Mucosa of descending colon (tissue), 3 donors: ENCODE measurements at regions not wholly inside any gene's neighbourhood (a gene's known extent, or its start where the extent isn't known, plus 50 kb on each side); places are given as distances from the start of the nearest gene placed in this dataset.

ENCODE experiments used
- ATAC-seq: fragments of 200-7000 bp; cut with Tn5 transposase; one replicate; pipeline ENCODE4 v1.9.1; 2020; ENCODE audit warnings: mild to moderate bottlenecking, moderate library complexity
- DNase-seq, 3 donors: peaks; one replicate each; pipeline ENCODE4 v3.0.0-alpha.2; 2020
- H3K36me3 ChIP-seq: fragments of 200-600 bp; one replicate; pipeline ENCODE4 v1.8.0; 2021; ENCODE audit warnings: low read depth, mild to moderate bottlenecking
- H3K4me1 ChIP-seq: fragments of 200-600 bp; one replicate; pipeline ENCODE4 v1.8.0; 2021; ENCODE audit warnings: low read depth, mild to moderate bottlenecking
- H3K4me3 ChIP-seq: fragments of 200-600 bp; one replicate; pipeline ENCODE4 v1.8.0; 2021; ENCODE audit warnings: mild to moderate bottlenecking
- H3K9me3 ChIP-seq: fragments of 200-600 bp; one replicate; pipeline ENCODE4 v1.8.0; 2021; ENCODE audit warnings: mild to moderate bottlenecking
- CTCF ChIP-seq: fragments of 200-600 bp; IDR thresholded peaks from one replicate; pipeline ENCODE4 v1.8.0; 2022; ENCODE audit warnings: antibody characterized with exemption, mild to moderate bottlenecking
- intact Hi-C, 2 donors: fragments of 100-400 bp; cut with DNase I in 1 of 2; cut with micrococcal nuclease in 1 of 2; formaldehyde crosslinking; loops; one replicate each; pipeline versions ENCODE4 v1.11.0 to v1.11.1; 2022; cut with DNase I, micrococcal nuclease
- donor health status: DM: no; HTN: no; CAD: no; lungs with moderate emphysema.
- donor health status: DM: no; HTN: no; CAD: no.
- donor health status: DM: no; HTN: yes; CAD: no.

GRCh38 chr7:156218544-156219306, 406.5 kb upstream of the SHH start:
- intact Hi-C loops = no loop called here
- no peak for ATAC-seq

GRCh38 chr7:156217803-156218202, 405.5 kb upstream of the SHH start:
- intact Hi-C loops = no loop called here
- TF ChIP-seq CTCF = no peak
- DNase-seq = no peak
- no peak overlapping the region for H3K4me3 ChIP-seq
- no peaks in the 10 kb centered on the region for H3K9me3 ChIP-seq
- H3K4me1 ChIP-seq = no peaks in the 10 kb centered on the region
- H3K36me3 ChIP-seq = no peaks in the 10 kb centered on the region
- ATAC-seq = no peak

More at GRCh38 chr7:156218544-156219306, 406.5 kb upstream of the SHH start:
- DNase-seq = no peak
- H3K9me3 ChIP-seq = no peaks in the 10 kb centered on the region
- no peak for TF ChIP-seq CTCF
- no peak overlapping the region for H3K4me3 ChIP-seq
- no peaks in the 10 kb centered on the region for H3K4me1 ChIP-seq
- H3K36me3 ChIP-seq = no peaks in the 10 kb centered on the region

- H3K9me3 ChIP-seq = no peaks in the 10 kb centered on the region
- ATAC-seq (no peak), DNase-seq (no peak)
- no peaks in the 10 kb centered on the region for H3K4me1 ChIP-seq
- no peaks in the 10 kb centered on the region for H3K36me3 ChIP-seq
- intact Hi-C loops = no loop called here
- TF ChIP-seq CTCF = no peak
- H3K4me3 ChIP-seq = no peak overlapping the region
Measured at GRCh38 chr7:156209087-156209486, 396.8 kb upstream of the SHH start.

GRCh38 chr7:156207306-156207705, 395.0 kb upstream of the SHH start:
- Histone ChIP-seq H3K4me3 (no peak overlapping the region), H3K9me3 (no peaks in the 10 kb centered on the region), H3K4me1 (no peaks in the 10 kb centered on the region), H3K36me3 (no peaks in the 10 kb centered on the region)
- intact Hi-C loops = no loop called here
- no peak for DNase-seq
- no peak for TF ChIP-seq CTCF
- ATAC-seq = no peak

- intact Hi-C loops = no loop called here
- Histone ChIP-seq H3K4me1 (no peaks in the 10 kb centered on the region), H3K4me3 (no peak overlapping the region), H3K9me3 (no peaks in the 10 kb centered on the region), H3K36me3 (no peaks in the 10 kb centered on the region)
- ATAC-seq (no peak), DNase-seq (no peak)
- no peak for TF ChIP-seq CTCF
Measured at GRCh38 chr7:156206174-156206573, 393.9 kb upstream of the SHH start.

DNA sequence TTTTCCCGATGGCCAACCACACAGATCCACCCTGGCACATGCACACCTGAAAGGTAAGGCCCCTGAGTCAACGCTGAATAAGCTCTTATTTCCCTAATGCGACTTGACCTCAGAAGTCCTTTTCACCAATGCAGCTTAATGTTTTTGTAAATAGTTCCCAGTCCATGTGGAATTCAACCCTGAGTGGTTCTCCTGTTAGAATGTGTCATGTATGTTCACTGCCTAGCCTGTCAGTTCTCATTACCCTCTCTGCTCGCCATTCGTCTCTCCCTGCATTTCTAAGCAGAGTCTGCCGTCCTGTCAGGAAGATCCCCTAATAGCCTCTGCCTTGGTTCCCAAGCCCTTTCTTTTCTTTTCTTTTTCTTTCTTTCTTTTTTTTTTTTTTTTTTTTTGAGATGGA, 392.6 kb upstream of the SHH start:
- no peak overlapping the region for H3K4me3 ChIP-seq
- no peaks in the 10 kb centered on the region for H3K4me1 ChIP-seq
- intact Hi-C loops = no loop called here
- no peak for ATAC-seq
- no peaks in the 10 kb centered on the region for H3K9me3 ChIP-seq
- H3K36me3 ChIP-seq = no peaks in the 10 kb centered on the region
- DNase-seq = no peak
- TF ChIP-seq CTCF = no peak
